Nephron (organoid): ENCODE measurements at regions not wholly inside any gene's neighbourhood (a gene's known extent, or its start where the extent isn't known, plus 50 kb on each side); places are given as distances from the start of the nearest gene placed in this dataset.

Source experiments
- H3K27ac Mint-ChIP-seq, 3 experiments: 2 replicates each; pipeline ENCODE4 v1.8.0; 2020; ENCODE audit warnings: mixed read lengths in 3 of 3, mild to moderate bottlenecking in 2 of 3, moderate library complexity in 1 of 3
- H3K27me3 Mint-ChIP-seq: 2 replicates; pipeline ENCODE4 v1.8.0; 2021; ENCODE audit warnings: low read depth, mild to moderate bottlenecking, moderate library complexity, mixed read lengths
- H3K36me3 Mint-ChIP-seq: 2 replicates; pipeline ENCODE4 v1.8.0; 2020; ENCODE audit warnings: low read depth, mixed read lengths
- H3K4me1 Mint-ChIP-seq: 2 replicates; pipeline ENCODE4 v1.8.0; 2020; ENCODE audit warnings: mixed read lengths
- H3K4me3 Mint-ChIP-seq, 3 experiments: 2 replicates each; pipeline ENCODE4 v1.8.0; 2020; ENCODE audit warnings: mild to moderate bottlenecking in 3 of 3, mixed read lengths in 3 of 3, moderate library complexity in 2 of 3
- H3K9me3 Mint-ChIP-seq: 2 replicates; pipeline ENCODE4 v1.8.0; 2020; ENCODE audit warnings: mixed read lengths
- CTCF ChIP-seq, 3 experiments: fragments of 200-600 bp; sonication (generic); IDR thresholded peaks; one replicate each; pipeline ENCODE4 v1.5.0; 2021; ENCODE audit warnings: antibody characterized with exemption in 3 of 3; ENCODE audit not compliant: unreplicated experiment in 3 of 3

DNA sequence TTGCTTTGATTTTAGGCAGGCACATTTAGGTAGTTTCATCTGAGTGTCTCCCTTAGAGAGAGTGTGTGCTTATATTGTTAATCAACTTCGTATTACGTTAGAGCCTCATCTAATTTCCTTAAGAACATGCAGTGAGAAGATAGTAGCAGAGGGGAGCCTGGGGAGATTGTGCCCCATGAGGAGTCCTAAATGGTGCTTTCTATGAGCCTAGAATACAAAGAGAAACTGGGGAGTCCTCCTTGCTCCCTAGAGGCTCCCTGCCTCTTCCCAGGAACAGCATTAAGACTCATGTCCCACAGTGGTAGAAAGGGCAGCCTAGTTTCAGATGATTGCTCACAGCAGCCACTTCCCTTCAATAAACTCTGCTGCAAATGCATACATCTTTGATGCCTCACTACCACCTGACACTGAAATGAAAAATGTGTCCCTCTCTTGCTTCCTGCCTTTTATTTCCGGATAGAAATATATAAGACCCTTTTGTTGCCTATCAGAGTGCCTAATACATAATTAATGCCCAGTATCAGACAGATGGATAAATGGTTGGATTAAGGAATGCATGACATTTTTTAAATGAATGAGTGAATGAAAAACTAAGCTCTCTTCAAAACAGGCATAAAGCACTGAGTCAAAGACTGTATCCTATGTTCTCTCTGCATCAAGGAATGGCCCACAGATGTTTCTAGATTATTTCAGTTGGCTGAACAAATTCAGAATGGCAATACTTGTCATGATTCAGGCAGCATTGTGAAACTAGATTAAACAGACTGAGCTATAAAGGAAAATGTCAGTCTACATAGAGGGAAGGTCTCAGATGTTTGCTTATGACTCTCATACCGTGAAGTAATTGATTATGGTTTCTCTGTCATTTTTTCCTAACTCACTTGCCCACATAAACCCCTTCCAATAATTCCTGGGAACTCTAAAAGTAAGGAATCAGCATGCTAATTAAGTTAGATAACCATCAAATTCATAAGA is 362.1 kb downstream of the LRRC3B start:
- Mint-ChIP-seq H3K27ac (no peak overlapping the region), H3K4me3 (no peak overlapping the region), H3K36me3 (no peaks in the 10 kb centered on the region), H3K4me1 (peaks cover 5% of the 10 kb centered on the region), H3K9me3 (no peaks in the 10 kb centered on the region), H3K27me3 (no peaks in the 10 kb centered on the region)
- TF ChIP-seq CTCF (IDR thresholded peaks at IDR 0.05; ENCODE audit: unreplicated experiment in 3 of 3): no peak

- TF ChIP-seq CTCF (IDR thresholded peaks at IDR 0.05; ENCODE audit: unreplicated experiment in 3 of 3): no peak
- no peaks in the 10 kb centered on the region for H3K36me3 Mint-ChIP-seq
- H3K4me1 Mint-ChIP-seq: peaks cover 5% of the 10 kb centered on the region
- no peak overlapping the region for H3K27ac Mint-ChIP-seq
- H3K27me3 Mint-ChIP-seq: peaks cover 4% of the 10 kb centered on the region
- H3K4me3 Mint-ChIP-seq: no peak overlapping the region
- peaks cover 11% of the 10 kb centered on the region for H3K9me3 Mint-ChIP-seq
Observed at GRCh38 chr3:26989037-26989436, 366.5 kb downstream of the LRRC3B start.

- Mint-ChIP-seq H3K4me1 (no peaks in the 10 kb centered on the region), H3K27ac (no peak overlapping the region), H3K9me3 (peaks cover 13% of the 10 kb centered on the region), H3K4me3 (no peak overlapping the region), H3K27me3 (peaks cover under 1% of the 10 kb centered on the region), H3K36me3 (peaks cover 4% of the 10 kb centered on the region)
- TF ChIP-seq CTCF (IDR thresholded peaks at IDR 0.05; ENCODE audit: unreplicated experiment in 3 of 3): no peak
Observed at GRCh38 chr3:26997226-26997625, 372.0 kb downstream of the NEK10 start.

- Mint-ChIP-seq H3K9me3 (peaks cover 4% of the 10 kb centered on the region), H3K36me3 (no peaks in the 10 kb centered on the region), H3K4me1 (no peaks in the 10 kb centered on the region), H3K27ac (no peak overlapping the region), H3K27me3 (no peaks in the 10 kb centered on the region), H3K4me3 (no peak overlapping the region)
- TF ChIP-seq CTCF (IDR thresholded peaks at IDR 0.05; ENCODE audit: unreplicated experiment in 3 of 3): no peak
Observed at GRCh38 chr3:27010834-27011233, 358.3 kb downstream of the NEK10 start.

- Mint-ChIP-seq H3K27me3 (no peaks in the 10 kb centered on the region), H3K4me3 (no peak overlapping the region), H3K36me3 (no peaks in the 10 kb centered on the region), H3K4me1 (no peaks in the 10 kb centered on the region), H3K27ac (no peak overlapping the region), H3K9me3 (no peaks in the 10 kb centered on the region)
- no peak for TF ChIP-seq CTCF (IDR thresholded peaks at IDR 0.05; ENCODE audit: unreplicated experiment in 3 of 3)
Observed at GRCh38 chr3:27022096-27022761, 347.0 kb downstream of the NEK10 start.
